Skeletal muscle satellite cell (primary cell): ENCODE measurements at regions not wholly inside any gene's neighbourhood (a gene's known extent, or its start where the extent isn't known, plus 50 kb on each side); places are given as distances from the start of the nearest gene placed in this dataset.
"Not testable (repeated sequence)": the region's sequence is repeated elsewhere in the genome, so short reads cannot be mapped to it uniquely, and the experiment has no call there.

Experiments
- H3K27me3 ChIP-seq: 2 replicates; pipeline ENCODE4 v1.7.0; 2013; ENCODE audit warnings: low read length; ENCODE audit not compliant: control insufficient read depth, insufficient read depth
- H3K36me3 ChIP-seq: 2 replicates; pipeline ENCODE4 v1.7.0; 2013; ENCODE audit warnings: mild to moderate bottlenecking, control low read depth, low read length; ENCODE audit not compliant: insufficient read depth
- H3K4me1 ChIP-seq: 2 replicates; pipeline ENCODE4 v1.7.0; 2013; ENCODE audit warnings: low read length; ENCODE audit not compliant: control insufficient read depth, insufficient read depth
- H3K4me2 ChIP-seq: 2 replicates; pipeline ENCODE4 v1.7.0; 2013; ENCODE audit warnings: mild to moderate bottlenecking, low read length
- H3K4me3 ChIP-seq: 2 replicates; pipeline ENCODE4 v1.7.0; 2013; ENCODE audit warnings: low read length
- H3K9ac ChIP-seq: 2 replicates; pipeline ENCODE4 v1.7.0; 2013; ENCODE audit warnings: mild to moderate bottlenecking, low read depth, low read length, moderate library complexity
- H3K9me3 ChIP-seq: replicated peaks from 2 replicates; pipeline ENCODE4 v1.7.0; 2013; ENCODE audit warnings: mild to moderate bottlenecking, control low read depth, low read length

DNA sequence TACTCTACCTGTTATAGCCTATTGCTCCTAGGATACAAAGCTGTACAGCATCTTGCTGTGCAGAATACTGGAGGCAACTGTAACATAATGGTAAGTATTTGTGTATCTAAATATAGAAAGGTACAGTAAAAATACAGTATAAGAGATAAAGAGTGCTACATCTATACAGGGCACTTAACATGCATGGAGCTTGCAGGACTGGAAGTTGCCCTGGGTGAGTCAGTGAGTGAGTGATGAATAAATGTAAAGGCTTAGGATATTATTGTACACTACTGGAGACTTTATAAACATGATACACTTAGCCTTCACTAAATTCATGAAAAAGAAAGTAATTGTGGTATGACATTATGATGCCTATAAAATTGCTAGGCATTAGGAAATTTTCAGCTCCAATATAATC, 65.5 kb upstream of the OSMR start:
- Histone ChIP-seq H3K4me3 (no peak overlapping the region), H3K4me1 (peaks cover 23% of the 10 kb centered on the region), H3K36me3 (no peaks in the 10 kb centered on the region)

DNA sequence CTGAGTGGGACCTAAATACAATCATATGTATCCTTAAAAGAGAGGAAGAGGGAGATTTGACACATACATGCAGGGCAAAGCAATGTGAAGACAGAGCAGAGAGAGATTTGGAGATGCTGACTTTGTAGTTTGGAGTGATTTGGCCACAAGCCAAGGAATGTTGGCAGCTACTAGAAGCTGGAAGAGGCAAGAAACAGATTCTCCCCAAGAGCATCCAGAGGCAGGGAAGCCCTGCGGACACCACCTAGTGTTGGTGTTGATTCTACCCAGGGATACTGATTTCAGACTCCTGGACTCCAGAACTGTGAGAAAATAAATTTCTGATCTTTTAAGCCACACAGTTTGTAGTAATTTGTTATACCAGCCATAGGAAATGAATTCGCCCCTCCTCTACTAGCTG, 64.9 kb upstream of the OSMR start:
- Histone ChIP-seq H3K4me2 (no peak overlapping the region), H3K9ac (no peak overlapping the region), H3K4me1 (peaks cover 23% of the 10 kb centered on the region), H3K36me3 (no peaks in the 10 kb centered on the region), H3K9me3 (no peaks in the 10 kb centered on the region), H3K27me3 (peaks cover 9% of the 10 kb centered on the region), H3K4me3 (no peak overlapping the region)

More for the DNA sequence above, 65.5 kb upstream of the OSMR start:
- Histone ChIP-seq H3K4me2 (no peak overlapping the region), H3K9ac (no peak overlapping the region), H3K9me3 (no peaks in the 10 kb centered on the region), H3K27me3 (peaks cover 13% of the 10 kb centered on the region)

DNA sequence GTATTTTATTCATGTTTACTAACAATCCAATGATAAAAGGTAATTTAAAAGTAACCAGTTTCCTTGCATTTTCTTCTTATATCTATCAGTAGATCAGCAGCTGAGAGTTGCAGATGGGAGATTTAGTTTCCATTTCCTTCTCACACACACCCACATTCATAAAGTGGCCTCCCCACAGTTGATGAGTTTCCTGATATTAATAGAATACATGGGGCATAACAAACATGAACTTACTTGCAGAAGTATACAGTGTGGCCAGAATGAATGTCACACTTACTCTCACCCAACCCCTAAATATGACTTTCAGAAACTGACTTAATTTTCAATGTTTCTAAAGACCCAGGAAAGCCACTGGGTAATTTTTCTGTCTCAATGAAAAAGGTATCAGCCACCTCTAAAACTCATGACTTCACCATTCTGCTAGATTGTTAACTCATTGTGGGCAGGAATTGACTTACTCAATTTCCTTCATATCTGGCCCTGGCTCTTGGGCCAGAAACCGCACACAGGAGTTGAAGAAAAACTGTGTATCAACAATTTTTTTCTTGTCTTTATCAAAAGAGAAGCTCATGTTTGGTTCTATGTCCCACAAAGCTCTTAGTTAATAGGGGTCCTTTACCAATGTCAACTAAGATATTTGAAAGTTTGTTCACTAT, 63.5 kb upstream of the OSMR start:
- Histone ChIP-seq H3K4me2 (peak overlapping the region; percentile 0), H3K4me1 (peaks cover 23% of the 10 kb centered on the region), H3K9ac (no peak overlapping the region), H3K27me3 (no peaks in the 10 kb centered on the region), H3K4me3 (no peak overlapping the region), H3K9me3 (no peaks in the 10 kb centered on the region), H3K36me3 (no peaks in the 10 kb centered on the region)

DNA sequence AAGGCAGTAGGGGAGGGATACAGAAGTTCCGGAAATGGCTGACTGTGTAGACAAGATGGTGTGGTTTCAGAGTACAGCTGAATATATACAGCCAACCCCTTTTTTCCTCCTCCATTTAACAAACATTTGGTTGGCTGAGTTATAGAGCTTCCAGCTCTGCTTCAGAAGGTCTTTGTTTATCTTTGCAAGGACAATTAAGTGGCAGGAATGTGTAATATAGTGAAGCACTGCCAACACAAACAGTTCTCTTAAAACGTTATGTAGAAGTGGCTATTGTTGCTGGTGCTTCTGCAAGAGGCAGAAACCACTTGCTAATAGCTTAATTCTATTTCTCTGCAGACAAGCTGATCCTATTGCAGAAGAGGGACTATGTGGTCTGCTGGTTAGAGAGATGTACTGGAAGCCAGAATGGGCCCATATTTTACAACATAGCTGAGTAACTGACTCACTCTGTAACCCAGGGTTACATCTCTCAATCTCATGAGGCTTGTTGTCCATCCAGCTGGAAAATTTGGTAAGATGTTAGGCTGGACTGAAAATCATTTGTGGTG, 62.7 kb upstream of the OSMR start:
- Histone ChIP-seq H3K4me3 (no peak overlapping the region), H3K4me2 (peak overlapping the region; percentile 32), H3K9me3 (no peaks in the 10 kb centered on the region), H3K36me3 (no peaks in the 10 kb centered on the region), H3K4me1 (peaks cover 23% of the 10 kb centered on the region), H3K27me3 (no peaks in the 10 kb centered on the region), H3K9ac (no peak overlapping the region)

DNA sequence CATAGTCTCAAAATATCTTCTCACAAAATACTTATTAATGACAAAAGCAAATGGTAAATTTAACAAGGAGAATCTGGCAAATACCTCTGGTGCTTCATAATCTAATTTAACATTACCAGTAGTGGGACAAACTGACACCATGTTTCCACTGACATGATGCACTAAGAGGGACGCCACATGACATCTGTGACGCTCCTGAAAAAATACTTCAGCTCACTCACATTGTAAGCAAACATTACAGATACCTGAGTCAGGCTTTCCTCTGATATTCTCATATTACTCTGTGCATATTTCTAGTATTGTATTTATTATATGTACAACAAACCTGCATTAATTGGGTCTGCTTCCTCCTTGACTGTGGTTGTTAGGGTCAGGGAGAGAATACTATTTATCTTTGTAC, 56.7 kb upstream of the OSMR start:
- H3K4me2 ChIP-seq, result no peak overlapping the region
- H3K4me3 ChIP-seq, result no peak overlapping the region
- H3K9me3 ChIP-seq, result no peaks in the 10 kb centered on the region
- H3K9ac ChIP-seq, result no peak overlapping the region
- no peaks in the 10 kb centered on the region for H3K27me3 ChIP-seq
- no peaks in the 10 kb centered on the region for H3K36me3 ChIP-seq
- peaks cover 9% of the 10 kb centered on the region for H3K4me1 ChIP-seq

DNA sequence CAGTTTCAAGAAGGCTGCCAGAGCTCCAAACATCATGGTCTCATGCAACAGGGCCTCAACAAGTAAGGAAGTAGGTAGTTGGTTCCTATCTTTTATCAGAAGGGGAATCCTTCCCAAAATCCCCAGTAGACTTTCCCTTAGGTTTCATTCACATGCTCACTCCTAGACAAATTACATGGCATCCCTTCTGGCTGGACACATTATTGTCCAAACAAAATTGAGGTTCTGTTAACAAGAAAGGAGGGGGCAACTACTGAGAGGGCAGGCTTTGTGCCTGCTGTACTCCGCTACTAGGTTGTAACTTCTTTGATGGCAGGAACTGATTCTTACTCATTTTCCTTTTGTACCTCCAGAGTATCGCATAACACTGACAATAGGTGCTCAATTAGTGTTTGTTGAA, 56.0 kb upstream of the OSMR start:
- Histone ChIP-seq H3K27me3 (no peaks in the 10 kb centered on the region), H3K9ac (no peak overlapping the region), H3K9me3 (no peaks in the 10 kb centered on the region), H3K36me3 (no peaks in the 10 kb centered on the region), H3K4me3 (no peak overlapping the region), H3K4me1 (peaks cover 9% of the 10 kb centered on the region), H3K4me2 (no peak overlapping the region)

DNA sequence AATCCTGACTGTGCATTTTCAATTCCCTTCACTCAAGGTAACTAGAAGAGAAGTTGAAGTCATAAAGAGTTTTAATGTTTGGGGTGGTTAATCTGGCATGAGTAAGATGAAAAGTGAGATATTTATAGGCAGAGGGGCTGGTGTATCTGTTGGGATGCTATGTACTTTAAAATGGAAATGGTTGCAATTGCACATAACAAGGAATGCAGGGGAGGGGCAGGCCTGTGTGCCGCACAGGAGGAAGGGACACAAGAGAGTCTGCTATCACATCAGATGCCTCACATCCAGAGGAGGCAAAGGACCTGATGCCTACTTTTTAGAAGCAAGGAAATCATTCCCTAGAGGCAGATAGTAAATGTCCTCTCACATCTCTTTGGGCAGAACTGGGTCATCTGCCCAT, 55.5 kb upstream of the OSMR start:
- Histone ChIP-seq H3K36me3 (no peaks in the 10 kb centered on the region), H3K4me1 (peaks cover 10% of the 10 kb centered on the region), H3K4me2 (no peak overlapping the region), H3K9me3 (no peaks in the 10 kb centered on the region), H3K4me3 (no peak overlapping the region), H3K9ac (no peak overlapping the region), H3K27me3 (no peaks in the 10 kb centered on the region)

DNA sequence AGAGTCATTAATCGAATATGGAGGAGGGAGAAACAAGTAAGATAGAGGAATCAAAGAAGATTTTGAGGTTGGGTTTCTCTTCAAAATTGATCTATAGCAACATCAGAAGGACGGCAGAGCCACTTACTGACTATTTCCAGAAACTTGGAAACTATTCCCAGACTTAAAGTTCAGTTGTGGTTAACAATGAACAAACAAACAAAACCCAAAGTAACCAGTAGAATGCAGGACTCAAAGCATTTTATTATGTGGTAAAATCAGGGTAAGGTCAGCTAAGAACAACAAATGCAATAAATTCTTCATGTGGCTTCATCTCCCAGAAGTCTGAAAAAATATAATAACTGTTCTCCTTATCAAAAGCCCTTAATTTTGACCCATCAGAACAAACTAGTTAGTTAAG, 54.9 kb upstream of the OSMR start:
- peaks cover 16% of the 10 kb centered on the region for H3K4me1 ChIP-seq
- H3K27me3 ChIP-seq, result no peaks in the 10 kb centered on the region
- no peak overlapping the region for H3K9ac ChIP-seq
- H3K36me3 ChIP-seq, result no peaks in the 10 kb centered on the region
- H3K9me3 ChIP-seq, result no peaks in the 10 kb centered on the region
- H3K4me3 ChIP-seq, result no peak overlapping the region
- no peak overlapping the region for H3K4me2 ChIP-seq

DNA sequence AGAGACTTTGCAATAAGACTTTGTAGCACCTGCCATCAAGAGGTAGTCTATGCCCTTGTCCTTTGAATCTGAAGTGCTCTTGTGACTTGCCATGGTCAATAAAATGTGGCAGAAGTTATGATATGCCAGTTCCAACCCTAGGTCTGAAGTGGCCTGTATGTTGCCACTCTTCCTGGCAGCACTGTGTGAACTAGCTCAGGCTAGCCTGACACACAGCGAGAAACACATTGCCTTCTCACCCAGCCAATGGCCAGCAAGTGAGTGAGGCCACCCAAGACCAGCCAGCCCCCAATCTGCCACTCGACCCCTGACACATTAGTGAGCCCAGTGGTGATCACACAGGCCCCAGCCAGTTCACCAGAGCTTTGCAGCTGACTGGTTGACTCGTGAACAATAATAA, 52.7 kb upstream of the OSMR start:
- Histone ChIP-seq H3K36me3 (no peaks in the 10 kb centered on the region), H3K4me3 (no peak overlapping the region), H3K27me3 (no peaks in the 10 kb centered on the region), H3K4me1 (peaks cover 27% of the 10 kb centered on the region), H3K9me3 (no peaks in the 10 kb centered on the region), H3K9ac (no peak overlapping the region), H3K4me2 (no peak overlapping the region)

DNA sequence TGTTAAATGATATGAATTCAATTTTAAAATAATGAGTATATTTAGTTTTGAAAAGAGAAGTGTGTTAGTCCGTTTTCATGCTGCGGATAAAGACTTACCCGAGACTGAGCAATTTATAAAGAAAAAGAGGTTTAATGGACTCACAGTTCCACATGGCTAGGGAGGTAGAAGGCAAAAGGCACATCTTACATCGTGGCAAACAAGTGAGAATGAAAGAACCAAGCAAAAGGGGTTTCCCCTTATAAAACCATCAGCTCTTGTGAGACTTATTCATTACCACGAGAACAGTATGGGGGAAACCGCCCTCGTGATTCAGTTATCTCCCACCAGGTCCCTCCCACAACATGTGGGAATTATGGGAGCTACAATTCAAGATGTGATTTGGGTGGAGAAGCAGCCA, 51.8 kb upstream of the OSMR start:
- H3K9me3 ChIP-seq, H3K4me2 ChIP-seq, H3K4me3 ChIP-seq, H3K27me3 ChIP-seq, H3K36me3 ChIP-seq, H3K9ac ChIP-seq: not testable (repeated sequence)
- H3K4me1 ChIP-seq, result peaks cover 25% of the 10 kb centered on the region

DNA sequence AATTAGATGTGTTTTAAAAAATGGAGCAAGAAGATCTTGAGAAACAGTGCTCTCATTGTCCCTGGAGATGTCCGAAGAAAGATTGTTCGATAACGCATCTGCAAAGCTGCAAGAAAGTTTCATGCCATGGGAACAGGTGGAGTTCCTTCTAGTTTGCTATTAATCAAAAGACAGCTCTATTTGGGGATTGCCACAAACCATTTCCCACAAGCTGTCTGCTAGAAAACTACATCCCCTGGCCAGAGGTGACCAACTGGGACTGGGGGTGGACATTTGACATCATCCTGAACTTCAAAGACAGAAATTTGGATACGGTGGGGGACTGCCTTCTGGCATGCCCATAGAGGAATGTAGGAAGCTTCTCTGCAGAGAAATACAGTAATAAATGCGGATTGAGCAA, 50.8 kb upstream of the OSMR start:
- no peaks in the 10 kb centered on the region for H3K27me3 ChIP-seq
- H3K36me3 ChIP-seq, result no peaks in the 10 kb centered on the region
- no peak overlapping the region for H3K9ac ChIP-seq
- H3K9me3 ChIP-seq, result no peaks in the 10 kb centered on the region
- peaks cover 18% of the 10 kb centered on the region for H3K4me1 ChIP-seq
- no peak overlapping the region for H3K4me3 ChIP-seq
- no peak overlapping the region for H3K4me2 ChIP-seq

DNA sequence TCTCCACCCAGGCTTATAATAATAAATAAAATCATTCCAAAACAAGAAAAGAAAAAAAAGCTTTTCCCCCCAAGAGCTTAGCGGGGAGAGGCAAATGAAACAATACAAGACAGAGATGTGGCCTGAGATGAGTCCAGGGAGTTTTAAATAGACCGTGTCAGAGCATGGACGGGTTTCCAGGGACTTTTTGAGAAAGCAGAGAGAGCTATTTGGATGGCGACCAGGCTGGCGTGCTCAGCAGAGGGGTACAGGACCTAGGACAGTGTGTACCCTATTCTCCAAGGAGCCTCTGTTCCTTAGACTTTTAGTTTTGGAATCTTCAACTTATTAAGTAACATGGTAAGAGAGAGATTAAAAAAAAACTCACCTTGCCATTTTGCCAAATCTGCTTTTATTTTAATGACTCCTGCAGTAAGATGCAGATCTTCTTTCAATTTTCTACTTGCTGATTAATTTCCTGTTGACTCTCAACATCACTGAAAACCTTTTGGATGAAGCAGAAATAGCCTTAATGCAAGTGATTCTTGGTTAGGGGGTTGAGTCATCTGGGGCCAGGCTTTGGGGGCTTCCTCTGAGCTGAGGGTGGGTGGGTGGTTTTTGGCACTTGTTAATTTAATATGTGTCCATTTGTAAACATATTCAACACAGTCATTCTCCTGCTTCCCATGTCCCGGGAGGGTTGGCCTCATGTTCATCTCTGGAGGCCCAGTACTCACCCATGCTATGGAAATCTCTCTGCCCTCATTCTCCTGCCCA, 49.6 kb upstream of the OSMR start:
- Histone ChIP-seq H3K27me3 (no peaks in the 10 kb centered on the region), H3K9ac (no peak overlapping the region), H3K4me2 (peak overlapping the region; percentile 53), H3K4me3 (no peak overlapping the region), H3K4me1 (peaks cover 18% of the 10 kb centered on the region), H3K9me3 (no peaks in the 10 kb centered on the region), H3K36me3 (no peaks in the 10 kb centered on the region)
